ENCODE measurements at regions not wholly inside any gene's neighbourhood (a gene's known extent, or its start where the extent isn't known, plus 50 kb on each side); places are given as distances from the start of the nearest gene placed in this dataset.

- no peak for DNase-seq (ENCODE audit: low spot score)
- no peak overlapping the region for H3K27ac ChIP-seq
- TF ChIP-seq CTCF (conservative IDR thresholded peaks at IDR 0.05; ENCODE audit: low read depth) = no peak
- POLR2A ChIA-PET (ENCODE audit: low non-redundant PET) = no interaction called here
- CTCF ChIA-PET = no interaction called here
Measured at GRCh38 chr18:41320100-41320499, 634.9 kb upstream of the PIK3C3 start.

- H3K27ac ChIP-seq = no peak overlapping the region
- TF ChIP-seq CTCF (conservative IDR thresholded peaks at IDR 0.05; ENCODE audit: low read depth) = no peak
- CTCF ChIA-PET = no interaction called here
- POLR2A ChIA-PET (ENCODE audit: low non-redundant PET) = no interaction called here
- no peak for DNase-seq (ENCODE audit: low spot score)
Measured at GRCh38 chr18:41315134-41315533, 639.9 kb upstream of the PIK3C3 start.

GRCh38 chr18:41311571-41312547 is 643.2 kb upstream of the PIK3C3 start:
- no peak overlapping the region for H3K27ac ChIP-seq
- DNase-seq (ENCODE audit: low spot score) = no peak
- TF ChIP-seq CTCF (conservative IDR thresholded peaks at IDR 0.05; ENCODE audit: low read depth) = no peak
- POLR2A ChIA-PET (ENCODE audit: low non-redundant PET) = no interaction called here
- CTCF ChIA-PET = interaction anchor here (0.5 to 0.7 kb wide), 2 partner anchors 21 to 474 kb away, joined by 3 to 4 read pairs; no protein-coding TSS in a partner anchor

- DNase-seq (ENCODE audit: low spot score) = no peak
- no peak for TF ChIP-seq CTCF (conservative IDR thresholded peaks at IDR 0.05; ENCODE audit: low read depth)
- H3K27ac ChIP-seq = no peak overlapping the region
- POLR2A ChIA-PET (ENCODE audit: low non-redundant PET) = no interaction called here
- CTCF ChIA-PET = no interaction called here
Measured at GRCh38 chr18:41297740-41298139, 657.3 kb upstream of the PIK3C3 start.

GRCh38 chr18:41269294-41269693 is 685.7 kb upstream of the PIK3C3 start:
- TF ChIP-seq CTCF (conservative IDR thresholded peaks at IDR 0.05; ENCODE audit: low read depth) = no peak
- no peak overlapping the region for H3K27ac ChIP-seq
- no peak for DNase-seq (ENCODE audit: low spot score)
- ChIA-PET POLR2A (ENCODE audit: low non-redundant PET) (no interaction called here), CTCF (no interaction called here)

- ChIA-PET POLR2A (ENCODE audit: low non-redundant PET) (no interaction called here), CTCF (no interaction called here)
- DNase-seq (ENCODE audit: low spot score) = no peak
- H3K27ac ChIP-seq = no peak overlapping the region
- no peak for TF ChIP-seq CTCF (conservative IDR thresholded peaks at IDR 0.05; ENCODE audit: low read depth)
Measured at GRCh38 chr18:41268271-41268670, 686.8 kb upstream of the PIK3C3 start.

Data from RWPE1 (cell line).